ENCODE measurements at regions not wholly inside any gene's neighbourhood (a gene's known extent, or its start where the extent isn't known, plus 50 kb on each side); places are given as distances from the start of the nearest gene placed in this dataset.
"Not testable (repeated sequence)": the region's sequence is repeated elsewhere in the genome, so short reads cannot be mapped to it uniquely, and the experiment has no call there.

- DNase-seq, result no peak
Observed at GRCh38 chr9:6160579-6160978, 55.0 kb upstream of the IL33 start.

- DNase-seq, result no peak
Observed at GRCh38 chr9:6153425-6153824, 62.2 kb upstream of the IL33 start.

DNA sequence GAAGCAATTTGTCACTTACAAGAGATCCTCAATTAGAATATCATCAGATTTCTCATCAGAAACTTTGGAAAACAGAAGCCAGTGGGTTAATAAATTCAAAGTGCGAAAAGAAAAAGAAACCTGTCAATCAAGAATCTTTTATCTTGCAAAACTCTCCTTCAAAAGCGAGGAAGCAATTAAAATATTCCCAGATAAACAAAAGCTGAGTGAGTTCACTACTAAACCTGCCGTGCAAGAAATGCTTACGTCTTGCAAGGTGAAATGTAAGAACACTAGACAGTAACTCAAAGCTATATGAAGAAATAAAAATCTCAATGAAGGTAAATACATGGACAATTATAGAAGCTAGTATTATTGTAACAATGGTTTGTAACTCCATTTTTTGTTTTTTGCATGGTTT, 62.8 kb upstream of the IL33 start:
- DNase-seq, result no peak

GRCh38 chr9:6150483-6150882, 65.1 kb upstream of the IL33 start:
- DNase-seq, result no peak

- DNase-seq, result no peak
Observed at GRCh38 chr9:6149315-6149714, 66.3 kb upstream of the IL33 start.

- no peak for DNase-seq
Observed at GRCh38 chr9:6147846-6148245, 67.8 kb upstream of the IL33 start.

- DNase-seq, result no peak
Observed at GRCh38 chr9:6144947-6145346, 70.7 kb upstream of the IL33 start.

- no peak for DNase-seq
Observed at GRCh38 chr9:6142799-6143454, 72.7 kb upstream of the IL33 start.

- DNase-seq, result not testable (repeated sequence)
Observed at GRCh38 chr9:6135780-6136179, 79.8 kb upstream of the IL33 start.

DNA sequence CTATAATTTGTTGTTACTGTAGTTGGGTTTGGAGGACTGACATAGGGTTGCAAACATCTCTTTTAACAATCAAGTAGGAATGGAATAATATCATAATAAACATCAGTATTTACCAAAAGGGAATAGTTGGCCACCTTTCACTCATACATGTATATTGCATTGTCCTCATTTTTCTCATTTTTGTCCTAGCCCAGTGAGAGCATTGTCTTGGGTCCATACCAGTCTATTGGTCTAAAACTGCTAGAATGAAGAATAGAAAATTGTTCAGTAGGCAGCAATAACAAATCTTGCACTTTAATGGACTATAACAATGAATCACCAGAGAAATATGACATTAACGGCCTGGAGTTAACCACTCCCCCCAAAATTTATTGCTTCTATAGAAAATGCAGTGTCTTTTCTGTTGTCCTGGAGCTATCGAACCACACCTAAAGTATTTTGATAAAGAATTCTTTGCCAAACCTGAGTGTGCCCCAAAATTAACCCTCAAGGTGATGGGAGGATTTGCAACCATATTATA, 80.9 kb upstream of the IL33 start:
- DNase-seq, result no peak

DNA sequence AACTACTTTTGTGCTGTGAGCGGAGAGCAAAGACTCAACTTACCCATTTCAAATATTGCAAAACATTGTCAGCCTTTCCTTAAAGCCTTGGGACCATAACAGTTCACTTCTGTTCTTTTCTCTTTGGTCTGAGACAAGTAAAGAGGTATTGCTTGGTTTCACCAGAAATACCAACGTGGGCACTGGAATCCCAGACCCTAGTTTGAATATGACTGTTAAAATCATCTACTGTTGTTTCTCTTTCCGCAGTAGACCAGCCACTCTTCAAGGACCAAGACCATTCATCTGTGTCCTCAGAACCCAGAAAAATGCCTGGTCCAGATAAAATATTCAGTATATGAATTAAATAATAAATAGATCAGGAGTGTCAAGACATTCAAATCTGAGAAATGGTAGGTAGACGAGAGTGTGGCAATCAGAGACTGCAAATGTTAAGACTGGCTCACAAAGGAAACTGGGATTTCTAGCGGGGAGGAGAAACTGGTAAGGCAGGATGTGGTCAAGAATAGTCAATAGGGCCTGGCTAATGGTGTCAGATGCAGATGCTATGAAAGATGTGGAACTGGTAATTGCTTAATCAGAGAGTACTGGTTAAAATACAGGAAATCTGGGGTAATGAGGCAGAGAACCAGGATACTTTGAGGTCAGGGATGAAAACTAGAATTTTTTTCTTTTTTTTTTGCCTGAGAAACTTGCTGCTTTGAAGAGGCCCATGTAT, 82.1 kb upstream of the IL33 start:
- no peak for DNase-seq

DNA sequence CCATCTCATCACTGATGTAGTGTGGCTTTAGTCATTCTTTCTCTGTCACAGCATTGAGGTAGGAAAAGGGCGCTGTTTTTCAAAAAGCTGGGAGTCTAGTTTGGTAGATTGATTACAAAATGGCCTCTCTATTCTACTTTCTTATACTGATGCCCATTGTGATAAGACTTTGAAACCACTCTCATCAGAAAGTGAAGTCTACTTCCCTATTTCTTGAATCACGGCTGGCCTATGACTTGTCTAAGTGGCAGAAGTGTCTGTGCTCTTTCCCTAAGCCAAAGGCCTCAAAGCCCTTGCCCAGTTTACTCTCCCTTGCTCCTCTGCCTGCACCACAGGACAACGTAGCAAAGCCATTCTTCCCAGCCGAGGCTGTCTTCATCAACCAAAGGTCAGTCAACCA, 83.0 kb upstream of the IL33 start:
- no peak for DNase-seq

DNA sequence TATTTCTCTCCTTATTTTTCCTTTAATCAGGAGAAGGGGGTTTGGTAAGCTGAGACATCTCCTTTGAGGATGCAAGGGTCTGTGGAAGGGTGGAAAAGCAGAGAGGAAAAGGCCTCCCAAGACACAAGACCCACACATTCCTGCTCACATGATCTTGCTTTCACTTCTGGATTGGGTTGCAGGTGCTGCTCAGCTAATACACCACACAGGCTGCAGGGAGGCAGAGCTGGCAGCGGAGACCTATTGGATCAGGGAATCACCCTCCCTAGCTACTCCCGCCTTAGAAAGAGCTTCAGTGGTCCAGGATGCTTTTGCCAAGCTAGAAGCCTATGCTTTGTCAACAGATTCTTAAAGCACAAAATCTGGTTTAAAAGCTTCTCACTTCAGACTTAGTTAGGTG, 87.6 kb upstream of the IL33 start:
- DNase-seq, result no peak

DNA sequence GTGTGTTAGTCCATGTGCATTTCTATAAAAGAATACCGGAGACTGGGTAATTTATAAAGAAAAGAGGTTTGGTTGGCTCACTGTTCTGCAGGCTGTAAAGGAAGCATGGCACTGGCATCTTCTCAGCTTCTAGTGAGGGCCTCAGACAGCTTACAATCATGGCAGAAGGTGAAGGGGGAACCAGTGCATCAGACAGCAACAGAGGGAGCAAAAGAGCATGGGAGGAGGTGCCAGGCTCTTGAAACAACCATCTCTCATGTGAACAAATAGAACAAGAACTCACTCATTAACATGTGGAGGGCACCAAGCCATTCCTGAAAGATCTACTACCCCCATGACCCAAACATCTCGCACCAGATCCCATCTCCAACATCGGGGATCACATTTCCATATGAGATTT, 89.2 kb upstream of the IL33 start:
- DNase-seq, result no peak

DNA sequence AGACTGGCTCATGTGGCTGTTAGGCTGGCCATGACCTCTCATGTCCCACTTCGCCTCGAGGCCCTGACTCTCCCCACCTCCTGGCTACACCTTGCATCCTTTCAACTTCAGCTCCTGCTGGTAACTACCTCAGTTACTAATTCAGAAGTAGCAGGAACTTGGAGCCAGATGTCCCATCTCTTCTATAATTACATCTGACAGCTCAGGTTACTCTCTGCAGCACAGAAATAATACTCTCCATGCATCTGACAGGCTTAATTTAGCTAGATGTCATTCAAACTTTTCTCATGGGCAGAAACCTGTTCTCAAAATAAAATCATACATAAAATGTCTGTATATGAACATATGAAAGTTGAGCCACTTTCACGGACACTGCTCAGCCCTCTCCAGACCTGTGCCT, 92.2 kb upstream of the IL33 start:
- DNase-seq, result no peak

- no peak for DNase-seq
Observed at GRCh38 chr9:6121707-6122106, 93.9 kb upstream of the IL33 start.

DNA sequence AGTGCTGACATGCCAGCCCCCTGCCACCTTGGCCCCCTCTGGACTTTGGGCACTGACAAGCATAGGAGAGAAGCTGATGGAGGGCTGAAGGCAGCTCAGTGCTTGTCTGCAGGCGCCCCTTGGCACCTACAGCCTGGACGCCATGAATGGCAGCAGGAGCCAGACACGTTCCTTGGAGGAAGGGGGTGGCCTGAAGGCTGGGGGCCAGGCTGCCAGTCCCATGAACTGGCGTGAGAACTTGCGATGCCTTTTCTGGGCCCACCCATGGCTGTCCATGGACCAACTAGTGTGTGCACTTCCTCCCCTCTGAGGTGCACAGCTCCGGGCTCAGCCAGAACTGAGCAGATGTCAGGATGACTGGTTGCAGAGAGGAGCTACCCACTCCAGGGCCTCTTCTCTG, 99.0 kb upstream of the RANBP6 start:
- no peak for DNase-seq

GRCh38 chr9:6113819-6114218, 98.4 kb upstream of the RANBP6 start:
- DNase-seq, result no peak

DNA sequence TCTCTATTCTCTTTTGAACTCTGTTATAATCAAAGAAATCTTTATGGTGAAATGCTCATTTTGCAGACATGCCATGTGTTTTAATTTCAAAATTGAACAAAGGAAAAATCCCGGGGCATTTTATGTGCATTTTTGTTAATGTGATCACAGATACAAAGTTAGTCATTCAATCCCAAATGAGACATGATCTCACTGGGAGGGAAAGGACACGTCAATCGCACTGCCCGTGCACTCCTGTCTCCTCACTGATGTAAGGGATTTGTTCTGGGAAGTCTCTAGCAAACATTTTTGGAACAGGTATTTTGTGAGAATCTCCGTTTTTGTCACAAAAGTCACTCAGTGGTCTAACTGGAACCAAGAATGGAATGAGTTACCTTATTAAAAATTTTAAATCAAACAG, 97.9 kb upstream of the RANBP6 start:
- DNase-seq, result no peak

GRCh38 chr9:6109986-6110385, 94.6 kb upstream of the RANBP6 start:
- no peak for DNase-seq

DNA sequence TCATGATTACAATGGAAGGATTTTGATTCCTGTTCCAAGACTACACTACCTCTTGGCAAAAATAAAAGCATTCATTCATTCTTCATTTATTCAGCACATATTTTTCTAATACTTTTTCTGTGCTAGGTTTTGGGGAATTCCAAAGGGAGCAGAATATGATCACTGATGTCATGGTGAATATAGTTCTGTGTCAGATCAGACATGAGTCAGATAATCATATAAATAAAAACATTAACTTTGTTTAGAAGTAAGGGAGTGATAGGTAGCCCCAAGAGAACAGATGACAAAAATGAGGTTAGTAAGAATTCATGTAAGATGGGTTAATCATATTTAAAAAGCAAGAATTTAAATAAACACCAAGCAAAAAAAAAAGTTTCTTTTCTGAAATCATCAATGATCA, 94.1 kb upstream of the RANBP6 start:
- DNase-seq, result no peak

- no peak for DNase-seq
Observed at GRCh38 chr9:6106711-6107339, 91.4 kb upstream of the RANBP6 start.

GRCh38 chr9:6105738-6106137, 90.3 kb upstream of the RANBP6 start:
- no peak for DNase-seq

DNA sequence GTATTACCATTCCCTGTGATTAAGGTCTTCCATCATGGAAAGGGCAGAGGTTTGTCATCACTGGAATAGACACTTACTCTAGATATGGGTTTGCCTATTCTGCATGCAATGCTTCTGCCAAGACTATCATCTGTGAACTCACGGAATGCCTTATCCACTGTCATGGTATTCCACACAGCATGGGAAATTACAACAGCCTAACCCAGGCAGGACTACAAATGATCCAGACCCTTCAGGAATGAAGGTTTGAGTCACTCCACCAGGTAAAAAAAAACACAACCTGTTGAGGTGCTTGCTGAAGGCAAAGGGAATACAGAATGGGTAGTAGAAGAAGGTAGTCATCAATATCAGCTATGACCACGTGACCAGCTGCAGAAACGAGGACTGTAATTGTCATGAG, 89.0 kb upstream of the RANBP6 start:
- DNase-seq, result not testable (repeated sequence)
